ENCODE measurements at regions not wholly inside any gene's neighbourhood (a gene's known extent, or its start where the extent isn't known, plus 50 kb on each side); places are given as distances from the start of the nearest gene placed in this dataset.

GRCh38 chr2:195168369-195168768 is 488.7 kb upstream of the SLC39A10 start (continued):
- TF ChIP-seq TFDP1 (CRISPR knock-in tag; IDR thresholded peaks at IDR 0.05; ENCODE audit: borderline replicate concordance), result no peak

- Histone ChIP-seq H3K9me3 (ENCODE audit: low read length) (peaks cover 7% of the 10 kb centered on the region), H3K27ac (ENCODE audit: extremely low read length, insufficient read depth, low read length) (no peak overlapping the region), H3K9ac (ENCODE audit: insufficient read depth, low read depth, low read length) (no peak overlapping the region), H3K4me2 (ENCODE audit: low read depth, low read length) (no peak overlapping the region), H3K27me3 (ENCODE audit: control insufficient read depth in 1 of 2, insufficient read depth in 2 of 2, low read length in 2 of 2) (no peaks in the 10 kb centered on the region), H4K20me1 (ENCODE audit: insufficient read depth, low read length) (no peaks in the 10 kb centered on the region), H3K79me2 (ENCODE audit: insufficient read depth, low read length) (no peaks in the 10 kb centered on the region), H3K4me3 (replicated peaks in 1 of 3; ENCODE audit: insufficient read depth in 1 of 3, low read depth in 2 of 3, low read length in 3 of 3) (no peak overlapping the region), H2AFZ (ENCODE audit: low read length) (no peak overlapping the region), H3K36me3 (replicated peaks in 1 of 2; ENCODE audit: control insufficient read depth in 1 of 2, insufficient read depth in 2 of 2, low read length in 2 of 2) (no peaks in the 10 kb centered on the region), H3K4me1 (ENCODE audit: insufficient read depth, low read length) (no peaks in the 10 kb centered on the region)
- intact Hi-C loops (cut with micrococcal nuclease; ENCODE audit: unreplicated experiment), result no loop called here
- CTCF ChIA-PET (ENCODE audit: low intra/inter-chr PET ratio, low total read pairs), result no interaction called here
- 2% methylated on average over 2 of the region's 2 CpGs for WGBS (ENCODE audit: low lambda C conversion rate)
- in situ Hi-C loops (cut with HindIII; ENCODE audit: extremely low pct_ligation_motif_present, low pct_unique_long_range_greater_than_20kb), result no loop called here
- FAIRE-seq (no peak), ATAC-seq (no peak), DNase-seq (ENCODE audit: low spot score) (no peak)
- POLR2A ChIA-PET, result no interaction called here
- TF ChIP-seq ZNF549 (CRISPR knock-in tag; IDR thresholded peaks at IDR 0.05) (no peak), GFI1 (CRISPR knock-in tag; IDR thresholded peaks at IDR 0.05; ENCODE audit: borderline replicate concordance) (no peak), CREBL2 (CRISPR knock-in tag; IDR thresholded peaks at IDR 0.05; ENCODE audit: borderline replicate concordance) (no peak), ZNF350 (CRISPR knock-in tag; IDR thresholded peaks at IDR 0.05; ENCODE audit: borderline replicate concordance, low read depth) (no peak), FOXJ3 (CRISPR knock-in tag; IDR thresholded peaks at IDR 0.05; ENCODE audit: borderline replicate concordance) (no peak), ATF7-NPFF (CRISPR knock-in tag; IDR thresholded peaks at IDR 0.05; ENCODE audit: low read depth) (no peak)
- BruUV-seq (replicated peaks), result no TSS peak
Observed at GRCh38 chr2:195164930-195165329, 492.1 kb upstream of the SLC39A10 start.
